Breast epithelium (tissue), 4 donors: ENCODE measurements at regions not wholly inside any gene's neighbourhood (a gene's known extent, or its start where the extent isn't known, plus 50 kb on each side); places are given as distances from the start of the nearest gene placed in this dataset.

Experiments
- DNase-seq, 2 donors: peaks; one replicate each; pipeline ENCODE4 v3.0.0-alpha.2; 2019; ENCODE audit warnings: low spot score in 2 of 2
- H3K27ac ChIP-seq, 2 donors: fragments of 200-600 bp; sonication (generic) in 1 of 2; one replicate each; pipeline ENCODE4 v1.5.1; 2016 to 2019; ENCODE audit warnings: mild to moderate bottlenecking in 1 of 2
- H3K27me3 ChIP-seq, 2 donors: fragments of 200-600 bp; sonication (generic) in 1 of 2; one replicate each; pipeline versions ENCODE4 v1.5.1 to v1.6.0; 2017 to 2019; ENCODE audit warnings: control low read depth in 1 of 2, mild to moderate bottlenecking in 1 of 2
- H3K36me3 ChIP-seq: fragments of 200-600 bp; one replicate; pipeline ENCODE4 v1.5.1; 2019
- H3K4me1 ChIP-seq, 2 donors: fragments of 200-600 bp; sonication (generic); one replicate each; pipeline ENCODE4 v1.5.1; 2016 to 2019; ENCODE audit warnings: control low read depth in 1 of 2
- H3K4me3 ChIP-seq, 3 donors: fragments of 200-600 bp; sonication (generic); 1 replicate in 2 of 3; 2 replicates in 1 of 3; pipeline ENCODE4 v1.5.1; 2016 to 2019; ENCODE audit warnings: mild to moderate bottlenecking in 3 of 3, moderate library complexity in 2 of 3
- H3K9me3 ChIP-seq, 2 donors: fragments of 200-600 bp; sonication (generic) in 1 of 2; one replicate each; pipeline ENCODE4 v1.5.1; 2016 to 2019; ENCODE audit warnings: control low read depth in 1 of 2
- CTCF ChIP-seq, 3 donors: fragments of 450-650 bp; IDR thresholded peaks; one replicate each; pipeline ENCODE4 v1.5.1; 2016 to 2017; ENCODE audit warnings: antibody characterized with exemption in 3 of 3, mild to moderate bottlenecking in 3 of 3, moderate library complexity in 3 of 3
- POLR2A ChIP-seq: fragments of 450-650 bp; IDR thresholded peaks from one replicate; pipeline ENCODE4 v1.6.1; 2016; ENCODE audit warnings: antibody characterized with exemption, mild to moderate bottlenecking, moderate library complexity
- POLR2AphosphoS5 ChIP-seq, 3 donors: sonication (generic); formaldehyde crosslinking; IDR thresholded peaks; one replicate each; pipeline ENCODE4 v1.6.1; 2017; ENCODE audit warnings: antibody characterized with exemption in 3 of 3
- intact Hi-C: fragments of 100-400 bp; cut with DNase I; formaldehyde crosslinking; loops from one replicate; pipeline ENCODE4 v1.15.1; 2023; ENCODE audit warnings: low total_unique reads

- Histone ChIP-seq H3K27me3 (peaks cover 0 to 13% of the 10 kb centered on the region in 2 donors), H3K4me3 (no peak overlapping the region), H3K9me3 (peaks cover 6 to 18% of the 10 kb centered on the region in 2 donors), H3K4me1 (no peaks in the 10 kb centered on the region), H3K36me3 (no peaks in the 10 kb centered on the region), H3K27ac (no peak overlapping the region)
- TF ChIP-seq POLR2AphosphoS5 (IDR thresholded peaks at IDR 0.05) (no peak), CTCF (IDR thresholded peaks at IDR 0.05) (no peak), POLR2A (no peak)
- intact Hi-C loops: no loop called here
- DNase-seq: no peak
Measured at GRCh38 chr1:4394366-4394765, 260.0 kb upstream of the AJAP1 start.

GRCh38 chr1:4395158-4395557, 259.3 kb upstream of the AJAP1 start:
- no peak overlapping the region for H3K4me3 ChIP-seq
- no peak for DNase-seq
- intact Hi-C loops: no loop called here
- no peaks in the 10 kb centered on the region for H3K4me1 ChIP-seq
- TF ChIP-seq POLR2A (no peak), POLR2AphosphoS5 (IDR thresholded peaks at IDR 0.05) (no peak), CTCF (IDR thresholded peaks at IDR 0.05) (no peak)
- H3K27me3 ChIP-seq: peaks cover 0 to 14% of the 10 kb centered on the region in 2 donors
- no peak overlapping the region for H3K27ac ChIP-seq
- H3K36me3 ChIP-seq: no peaks in the 10 kb centered on the region
- peaks cover 6 to 18% of the 10 kb centered on the region in 2 donors for H3K9me3 ChIP-seq

GRCh38 chr1:4395676-4396075, 258.7 kb upstream of the AJAP1 start:
- no peak overlapping the region for H3K4me3 ChIP-seq
- no peaks in the 10 kb centered on the region for H3K36me3 ChIP-seq
- no peak for DNase-seq
- H3K4me1 ChIP-seq: no peaks in the 10 kb centered on the region
- H3K9me3 ChIP-seq: peaks cover 6 to 18% of the 10 kb centered on the region in 2 donors
- H3K27ac ChIP-seq: no peak overlapping the region
- TF ChIP-seq CTCF (IDR thresholded peaks at IDR 0.05): no peak
- no peak for TF ChIP-seq POLR2A
- TF ChIP-seq POLR2AphosphoS5 (IDR thresholded peaks at IDR 0.05): no peak
- peaks cover 0 to 14% of the 10 kb centered on the region in 2 donors for H3K27me3 ChIP-seq
- intact Hi-C loops: no loop called here

DNA sequence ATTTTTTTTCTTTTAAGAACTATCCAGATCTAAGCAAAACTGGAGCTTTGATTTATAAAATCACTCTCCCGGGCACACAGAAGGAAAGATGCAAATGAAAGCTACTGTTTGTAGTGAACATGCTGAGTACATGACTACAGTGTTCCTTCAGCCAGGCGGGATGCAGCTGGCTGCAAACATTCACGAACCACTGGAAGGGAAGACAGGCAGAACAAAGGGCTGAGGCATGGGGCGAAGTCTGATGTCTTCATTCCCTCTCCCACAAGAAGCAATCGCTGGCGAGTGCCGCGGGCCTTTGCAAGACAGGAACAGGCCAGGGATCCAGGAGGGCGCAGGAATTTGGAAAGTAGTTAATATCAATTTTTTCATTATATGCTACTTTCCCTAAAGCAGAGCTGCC, 257.9 kb upstream of the AJAP1 start:
- Histone ChIP-seq H3K4me1 (no peaks in the 10 kb centered on the region), H3K27me3 (peaks cover 0 to 18% of the 10 kb centered on the region in 2 donors), H3K4me3 (no peak overlapping the region), H3K36me3 (no peaks in the 10 kb centered on the region), H3K27ac (no peak overlapping the region), H3K9me3 (peaks cover 6 to 18% of the 10 kb centered on the region in 2 donors)
- TF ChIP-seq CTCF (IDR thresholded peaks at IDR 0.05): no peak
- no peak for TF ChIP-seq POLR2AphosphoS5 (IDR thresholded peaks at IDR 0.05)
- no peak for TF ChIP-seq POLR2A
- intact Hi-C loops: no loop called here
- DNase-seq: no peak

DNA sequence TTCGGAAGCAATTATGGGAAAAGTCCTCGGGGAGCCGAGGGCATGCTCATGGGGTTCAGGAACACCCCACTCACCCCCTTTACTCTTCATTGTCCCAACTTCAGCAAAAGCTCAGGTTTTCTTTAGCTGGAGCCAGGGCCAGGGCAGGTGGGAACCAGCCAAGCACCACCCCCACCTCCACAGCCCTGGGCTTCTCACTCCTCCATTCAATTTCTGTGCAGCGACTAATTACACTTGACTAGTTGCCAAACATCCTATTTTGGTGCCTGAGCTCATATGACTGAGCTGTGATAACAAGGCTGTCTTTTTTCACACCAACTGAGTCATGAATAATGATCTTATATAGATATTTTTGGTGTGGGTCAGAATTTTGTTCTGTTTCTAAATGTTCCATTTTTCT, 257.2 kb upstream of the AJAP1 start:
- TF ChIP-seq POLR2AphosphoS5 (IDR thresholded peaks at IDR 0.05) (no peak), POLR2A (no peak), CTCF (IDR thresholded peaks at IDR 0.05) (no peak)
- Histone ChIP-seq H3K36me3 (no peaks in the 10 kb centered on the region), H3K27me3 (peaks cover 0 to 18% of the 10 kb centered on the region in 2 donors), H3K4me1 (no peaks in the 10 kb centered on the region), H3K9me3 (peaks cover 6 to 18% of the 10 kb centered on the region in 2 donors), H3K4me3 (no peak overlapping the region), H3K27ac (no peak overlapping the region)
- intact Hi-C loops: no loop called here
- DNase-seq: no peak
